NCI-H146 (cell line): ENCODE measurements at regions not wholly inside any gene's neighbourhood (a gene's known extent, or its start where the extent isn't known, plus 50 kb on each side); places are given as distances from the start of the nearest gene placed in this dataset.
"Not testable (repeated sequence)": the region's sequence is repeated elsewhere in the genome, so short reads cannot be mapped to it uniquely, and the experiment has no call there.

Experiments used
- DNase-seq: peaks from one replicate; lab custom pipeline; 2025; lab: John Stamatoyannopoulos, UW

- DNase-seq = no peak
These were observed 159.8 kb downstream of the DPY19L2 start for GRCh38 chr12:63508543-63508942.

GRCh38 chr12:63499567-63499966 is 168.7 kb downstream of the DPY19L2 start:
- no peak for DNase-seq

- no peak for DNase-seq
These were observed 170.1 kb downstream of the DPY19L2 start for GRCh38 chr12:63498239-63498638.

- no peak for DNase-seq
These were observed 171.6 kb downstream of the DPY19L2 start for GRCh38 chr12:63496654-63497053.

GRCh38 chr12:63495974-63496373 is 172.3 kb downstream of the DPY19L2 start:
- peak; percentile 25 for DNase-seq

GRCh38 chr12:63493357-63493756 is 174.9 kb downstream of the DPY19L2 start:
- DNase-seq = not testable (repeated sequence)

GRCh38 chr12:63480186-63480585 is 188.1 kb downstream of the DPY19L2 start:
- no peak for DNase-seq

GRCh38 chr12:63470161-63470560 is 198.1 kb downstream of the DPY19L2 start:
- DNase-seq = no peak

- no peak for DNase-seq
These were observed 200.3 kb downstream of the DPY19L2 start for GRCh38 chr12:63467951-63468350.

- no peak for DNase-seq
These were observed 210.4 kb downstream of the DPY19L2 start for GRCh38 chr12:63457857-63458256.

- no peak for DNase-seq
These were observed 210.9 kb downstream of the DPY19L2 start for GRCh38 chr12:63457428-63457827.

GRCh38 chr12:63450816-63451215 is 217.5 kb downstream of the DPY19L2 start:
- peak; percentile 16 for DNase-seq

- no peak for DNase-seq
These were observed 218.0 kb downstream of the DPY19L2 start for GRCh38 chr12:63450334-63450733.

- no peak for DNase-seq
These were observed 222.9 kb downstream of the DPY19L2 start for GRCh38 chr12:63445224-63445880.

- DNase-seq = peak; percentile 66
These were observed 228.2 kb downstream of the DPY19L2 start for GRCh38 chr12:63440048-63440447.

GRCh38 chr12:63434384-63434783 is 233.9 kb downstream of the DPY19L2 start:
- not testable (repeated sequence) for DNase-seq

GRCh38 chr12:63427969-63428368 is 240.3 kb downstream of the DPY19L2 start:
- DNase-seq = not testable (repeated sequence)

- not testable (repeated sequence) for DNase-seq
These were observed 241.3 kb downstream of the DPY19L2 start for GRCh38 chr12:63427029-63427428.

GRCh38 chr12:63424671-63425070 is 243.6 kb downstream of the DPY19L2 start:
- no peak for DNase-seq

GRCh38 chr12:63423839-63424238 is 244.5 kb downstream of the DPY19L2 start:
- DNase-seq = no peak

- DNase-seq = peak; percentile 98
These were observed 248.1 kb downstream of the DPY19L2 start for GRCh38 chr12:63420206-63420644.

GRCh38 chr12:63419154-63419553 is 249.1 kb downstream of the DPY19L2 start:
- no peak for DNase-seq

- DNase-seq = no peak
These were observed 251.5 kb downstream of the DPY19L2 start for GRCh38 chr12:63416788-63417187.

GRCh38 chr12:63415357-63415756 is 252.9 kb downstream of the DPY19L2 start:
- no peak for DNase-seq
